CD4-positive, alpha-beta T cell treated with Interleukin-15 for 4 hours (primary cell): ENCODE measurements at regions not wholly inside any gene's neighbourhood (a gene's known extent, or its start where the extent isn't known, plus 50 kb on each side); places are given as distances from the start of the nearest gene placed in this dataset.

Experiments
- DNase-seq: peaks from one replicate; pipeline ENCODE4 v3.0.0-alpha.2; 2020; ENCODE audit warnings: low spot score

DNA sequence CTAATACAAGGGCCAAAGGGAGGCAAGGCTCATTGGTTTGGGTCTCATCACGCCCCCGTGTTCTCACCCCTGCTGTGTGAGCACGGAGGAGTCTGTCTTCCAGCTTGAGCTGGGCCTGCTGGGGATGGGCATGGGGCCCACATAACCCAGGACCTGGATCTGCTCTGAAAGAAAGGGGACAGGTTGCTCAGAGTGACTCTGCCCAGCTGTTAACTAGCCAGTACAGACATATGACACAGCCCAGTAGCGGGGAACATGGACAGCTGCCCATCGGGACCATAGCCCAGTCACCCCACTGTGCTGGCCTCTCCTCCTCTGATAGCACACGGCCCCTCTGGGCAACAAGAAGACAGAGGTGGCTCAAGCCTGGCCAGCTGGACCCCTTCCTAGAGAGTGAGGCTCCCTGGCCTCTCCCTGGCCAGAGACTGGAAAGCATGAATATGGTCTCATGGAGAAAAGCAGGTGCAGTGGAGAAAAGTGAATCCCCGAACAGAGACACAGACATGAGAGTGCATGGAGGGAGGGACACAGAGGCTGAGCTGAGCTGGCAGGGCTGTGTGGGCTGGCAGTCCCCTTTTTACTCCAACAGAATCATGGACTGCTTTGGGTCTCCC lies 973.9 kb downstream of the BRD1 start:
- DNase-seq = no peak

DNA sequence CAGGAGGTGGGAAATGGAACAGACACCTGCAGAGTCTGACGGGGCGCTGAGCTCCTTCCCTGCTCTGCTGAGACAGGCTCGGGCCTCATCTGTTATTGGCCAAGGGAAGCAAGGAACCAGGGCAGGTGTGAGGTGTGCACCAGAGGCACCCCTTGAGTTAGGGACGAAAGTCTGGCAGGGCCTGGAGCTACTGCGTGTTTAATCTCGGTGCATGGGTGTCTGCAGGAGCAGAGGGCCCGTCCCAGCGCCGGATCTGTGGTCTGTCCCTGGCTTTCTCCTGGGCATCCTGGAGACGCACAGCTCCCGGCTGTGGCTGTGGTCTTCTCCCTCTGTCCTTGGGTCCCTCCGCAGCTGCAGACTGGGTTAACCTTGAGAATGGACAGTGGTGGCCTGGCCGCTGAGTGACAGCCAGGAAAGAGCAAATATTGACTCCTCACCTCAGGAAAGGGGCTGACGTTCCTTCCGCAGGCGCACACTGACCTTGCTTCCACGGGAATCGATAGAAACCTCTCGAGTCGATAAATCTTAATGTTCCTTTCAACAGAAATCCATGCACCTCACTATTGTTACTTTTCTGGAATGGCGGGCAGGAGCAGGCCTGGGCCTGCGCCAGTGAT lies 975.6 kb downstream of the BRD1 start:
- no peak for DNase-seq

DNA sequence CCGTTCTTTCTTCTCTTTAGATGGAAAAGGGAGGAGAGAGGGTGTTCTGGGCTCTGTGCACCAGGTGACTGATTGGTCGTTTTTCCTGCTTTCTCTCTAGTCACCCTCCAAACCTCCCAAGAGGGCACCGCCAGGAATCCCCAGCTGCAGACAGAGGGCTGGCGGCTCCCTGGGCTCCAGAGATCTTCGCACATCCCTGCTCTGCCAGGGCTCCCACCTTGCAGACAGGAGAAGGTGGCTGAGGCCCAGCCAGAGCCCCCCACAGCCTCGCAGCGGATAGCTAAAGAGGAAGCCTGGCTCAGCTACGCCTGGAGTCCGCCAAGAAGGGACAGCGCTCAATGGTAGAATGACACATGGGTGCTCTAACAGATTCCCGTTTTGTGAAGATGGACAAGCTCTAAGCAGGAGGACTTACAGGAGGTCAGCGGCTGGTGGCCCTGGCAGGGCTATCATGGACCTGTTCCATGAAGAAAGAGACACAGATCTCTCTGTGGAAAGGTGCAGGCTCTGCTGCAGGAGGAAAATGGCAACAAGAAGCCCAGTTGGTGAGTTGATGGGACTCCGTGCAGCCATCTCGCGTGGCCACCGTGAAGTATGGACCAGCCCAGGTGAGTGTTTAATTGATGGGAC lies 976.9 kb downstream of the BRD1 start:
- no peak for DNase-seq

DNA sequence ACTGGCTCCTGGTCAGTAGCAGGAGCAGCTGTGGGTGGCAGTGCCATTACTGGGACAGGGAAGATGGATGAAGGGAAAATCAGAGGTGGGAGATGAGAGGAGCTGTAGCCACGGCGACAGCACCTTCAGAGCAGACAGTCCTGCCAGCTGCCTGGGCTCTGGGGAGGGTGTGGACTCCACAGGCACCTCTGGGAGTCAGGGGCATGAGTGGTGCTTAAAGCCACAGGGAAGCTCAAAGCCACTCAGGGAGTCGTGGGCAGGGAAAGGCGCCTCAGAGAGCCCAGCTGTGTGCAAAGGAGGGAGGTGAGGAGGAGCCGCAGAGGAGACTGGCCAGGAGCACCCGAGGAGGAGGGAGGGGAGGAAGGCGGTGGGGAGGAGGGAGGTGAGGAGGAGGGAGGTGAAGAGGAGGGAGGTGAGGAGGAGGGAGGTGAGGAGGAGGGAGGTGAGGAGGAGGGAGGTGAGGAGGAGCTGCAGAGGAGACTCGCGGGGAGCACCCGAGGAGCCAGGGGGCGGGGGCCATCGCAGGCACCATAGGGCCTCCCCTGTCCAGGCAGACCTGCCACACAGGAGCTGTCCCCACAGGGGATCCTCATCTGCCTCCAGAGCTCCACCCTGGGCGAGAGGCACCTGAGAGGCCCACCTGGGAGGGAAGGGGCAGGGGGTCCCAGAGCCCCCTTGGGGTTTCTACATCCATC lies 977.6 kb downstream of the BRD1 start:
- no peak for DNase-seq

DNA sequence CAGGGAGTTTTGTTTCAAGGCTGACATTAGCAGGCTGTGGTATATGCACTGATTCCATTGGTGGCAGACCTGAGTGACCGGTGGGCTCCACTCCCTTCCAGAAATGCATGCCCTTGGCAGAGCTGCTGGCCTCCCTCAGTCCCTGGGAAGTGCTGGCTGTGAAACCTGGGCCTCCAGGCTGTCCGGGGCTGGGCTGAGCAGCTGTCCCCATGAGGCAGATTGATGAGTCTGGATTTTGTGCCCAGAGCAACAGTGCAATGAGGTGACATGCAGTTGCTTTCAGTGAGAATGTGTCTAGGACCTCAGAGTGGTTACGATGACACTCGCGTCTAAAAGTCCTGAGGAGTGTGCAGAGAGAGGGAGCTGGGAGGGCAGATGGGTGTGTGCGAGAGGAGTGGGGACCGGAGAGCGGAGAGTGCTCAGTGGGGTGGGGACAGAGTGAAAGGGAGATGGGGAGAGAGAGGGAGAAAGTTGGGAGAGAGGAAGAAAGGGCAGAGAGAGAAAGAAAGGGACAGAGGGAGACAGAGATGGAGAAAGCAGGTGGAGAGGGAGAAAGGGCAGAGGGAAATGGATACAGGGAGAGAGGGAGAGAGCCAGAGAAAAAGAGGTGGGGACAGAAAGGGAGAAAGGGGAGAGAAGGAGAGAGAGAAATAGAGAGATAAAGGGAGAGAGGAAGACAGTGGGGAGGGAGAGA lies 978.3 kb downstream of the BRD1 start:
- no peak for DNase-seq

DNA sequence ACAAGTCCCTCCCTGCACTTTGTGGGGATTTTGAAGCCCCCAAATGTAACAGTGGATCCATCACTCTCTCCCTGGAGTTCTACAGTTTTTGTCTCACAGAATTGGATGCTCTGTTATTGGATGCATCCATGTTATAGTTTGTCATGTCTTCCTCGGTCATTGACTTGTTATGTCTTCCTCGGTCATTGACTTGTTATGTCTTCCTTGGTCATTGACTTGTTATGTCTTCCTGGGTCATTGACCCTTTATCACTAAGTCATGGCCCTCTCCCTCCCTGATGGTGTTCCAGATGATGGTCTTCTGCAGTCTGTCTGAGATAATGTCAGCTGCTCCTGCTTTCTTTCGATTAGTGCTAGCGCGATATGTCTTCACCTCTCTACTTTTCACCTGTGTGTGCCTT lies 981.5 kb downstream of the BRD1 start:
- DNase-seq = no peak

DNA sequence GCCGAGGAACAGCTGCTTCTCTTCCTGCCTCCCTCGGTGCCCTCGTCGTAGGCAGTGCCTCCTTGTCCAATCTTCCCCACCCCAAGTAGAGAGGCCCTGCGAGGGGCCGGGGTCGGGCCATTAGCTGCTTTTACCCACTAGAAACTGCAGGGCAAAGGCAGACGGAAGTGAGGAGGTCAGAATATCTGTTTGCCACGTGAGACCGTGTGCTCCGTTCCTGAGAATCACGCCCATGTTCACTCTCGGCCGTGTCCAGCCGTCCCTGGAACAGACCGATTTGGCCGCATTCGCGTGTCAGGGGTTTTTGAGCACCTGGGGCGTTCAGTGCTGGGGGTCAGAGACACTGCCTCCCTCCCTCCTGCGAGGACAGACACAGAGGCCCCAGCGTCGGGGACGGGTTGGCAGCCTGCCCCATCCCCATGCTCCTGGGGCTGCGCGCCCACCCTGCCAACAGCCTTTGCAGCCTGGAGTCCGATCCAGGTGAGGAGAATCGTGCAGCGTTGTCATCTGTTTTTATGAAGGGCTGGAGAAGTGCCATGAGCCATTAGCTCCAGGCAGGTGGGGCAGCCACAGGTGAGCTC lies 982.2 kb downstream of the BRD1 start:
- DNase-seq = no peak

DNA sequence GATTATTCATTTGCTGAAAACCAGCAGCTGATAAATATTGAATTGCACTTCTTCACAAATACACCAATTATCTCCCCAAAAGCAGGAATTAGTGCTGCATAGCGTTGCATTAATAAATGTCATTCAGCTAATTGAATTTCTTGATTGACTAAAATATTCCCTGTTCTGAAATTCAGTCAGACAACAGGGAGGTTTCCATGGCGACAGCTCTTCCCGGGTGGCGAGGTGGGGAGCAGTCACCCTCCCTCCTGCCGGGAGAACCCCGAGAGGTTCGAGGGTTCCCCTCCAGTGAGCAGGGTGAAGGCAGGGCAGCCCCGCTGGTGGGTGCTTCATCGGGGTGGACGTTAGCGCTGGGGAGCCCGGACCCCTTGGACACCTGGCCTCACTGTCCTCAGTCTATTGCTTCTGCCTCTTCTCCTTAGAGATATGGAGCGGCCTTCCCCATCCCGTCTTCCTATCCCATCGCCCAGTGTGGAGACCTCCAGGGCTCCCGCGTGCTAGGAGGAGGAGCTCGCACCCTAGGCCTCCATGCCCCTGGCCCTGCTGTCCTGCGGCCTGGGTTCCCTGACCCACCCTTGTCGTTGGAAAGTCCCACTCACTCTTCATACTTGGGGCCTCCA lies 983.5 kb downstream of the BRD1 start:
- DNase-seq = no peak

DNA sequence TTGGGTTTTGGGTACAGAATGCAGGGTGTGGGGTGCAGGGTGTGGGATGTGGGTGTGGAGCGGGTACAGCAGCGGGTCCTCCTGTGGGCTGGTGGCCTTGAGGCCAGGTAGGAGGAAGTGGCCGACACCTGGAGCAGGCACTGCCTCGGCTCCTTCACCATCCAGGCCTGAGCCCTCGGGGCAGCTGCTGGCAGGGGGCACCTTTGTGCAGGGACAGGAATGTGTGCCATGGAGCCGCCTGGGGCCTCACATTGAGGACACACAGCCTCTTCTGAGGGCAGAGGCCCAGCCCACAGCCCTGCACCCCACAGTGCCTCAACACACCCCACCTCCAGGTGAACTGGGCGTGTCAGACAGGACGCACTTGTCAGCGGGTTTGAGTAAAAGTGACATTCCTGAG lies 984.0 kb downstream of the BRD1 start:
- DNase-seq = no peak

DNA sequence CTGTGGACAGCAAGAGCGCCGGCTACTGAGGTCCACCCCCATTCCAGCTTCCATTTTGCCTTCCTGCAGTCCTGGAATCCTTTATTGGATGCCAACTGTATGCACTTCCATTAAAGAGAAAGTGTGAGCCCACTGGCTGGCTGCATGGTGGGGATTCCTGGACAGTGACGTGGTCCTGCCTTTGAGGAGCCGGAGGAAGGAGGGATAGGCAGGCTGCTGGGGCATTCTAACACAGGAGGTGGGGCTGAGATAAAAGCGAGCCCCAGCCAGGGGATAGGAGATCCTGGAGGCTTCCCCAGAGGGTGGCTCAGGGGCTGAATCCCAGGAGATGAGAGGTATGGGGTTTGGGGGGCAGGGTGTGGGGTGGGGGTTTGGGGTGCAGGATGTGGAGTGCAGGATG lies 984.7 kb downstream of the BRD1 start:
- no peak for DNase-seq

DNA sequence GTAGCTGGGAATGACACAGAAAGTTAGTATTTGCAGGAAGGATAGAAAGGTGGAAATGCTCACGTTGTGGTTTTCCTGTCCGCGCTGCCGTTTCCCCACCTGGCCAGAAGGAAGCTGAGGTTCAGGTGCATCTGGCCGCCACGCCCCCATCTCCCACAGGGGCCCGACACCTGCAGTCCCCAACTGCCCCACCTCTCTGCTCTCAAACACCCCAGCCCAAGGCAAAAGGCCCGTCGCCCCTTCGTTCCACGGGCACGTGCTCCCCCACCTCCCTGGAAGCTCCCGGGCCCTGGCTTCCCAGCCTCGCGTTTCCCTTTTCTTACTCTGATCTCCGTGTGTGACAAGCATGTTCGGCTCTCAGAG lies 985.1 kb downstream of the BRD1 start:
- no peak for DNase-seq

DNA sequence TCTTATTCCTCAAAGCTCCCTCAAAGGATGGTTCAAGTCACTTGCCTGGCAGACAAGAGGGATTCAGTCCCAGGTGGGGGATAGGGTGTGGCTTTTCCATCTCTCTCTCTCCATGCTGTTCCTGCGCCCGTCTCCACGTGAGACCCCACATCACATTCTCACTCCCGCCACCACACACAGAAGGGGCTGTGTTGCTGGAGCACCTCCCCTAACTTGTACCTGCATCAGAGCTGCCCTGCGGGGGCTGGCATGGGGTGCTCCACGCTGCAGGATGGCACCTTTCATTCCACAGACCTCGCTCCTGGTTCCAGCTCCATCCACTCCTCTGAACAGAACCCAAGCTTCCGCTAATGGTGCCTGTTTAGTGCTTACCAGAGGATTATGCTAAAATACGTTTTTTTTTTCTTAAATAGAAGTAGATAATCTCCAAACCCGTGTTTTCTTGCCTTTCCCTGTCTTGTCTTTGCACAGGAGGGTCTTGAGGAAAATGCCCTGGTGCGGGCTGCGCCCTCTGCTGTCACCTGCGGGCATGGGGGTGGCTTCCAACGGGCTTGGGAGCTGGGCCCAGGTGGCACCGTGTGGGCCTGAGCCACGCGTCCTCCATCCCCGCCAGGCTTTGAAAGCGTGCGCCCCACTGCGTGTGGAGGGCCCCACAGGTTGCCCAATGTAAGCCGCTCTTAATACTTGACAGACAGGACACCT lies 985.6 kb downstream of the BRD1 start:
- no peak for DNase-seq

DNA sequence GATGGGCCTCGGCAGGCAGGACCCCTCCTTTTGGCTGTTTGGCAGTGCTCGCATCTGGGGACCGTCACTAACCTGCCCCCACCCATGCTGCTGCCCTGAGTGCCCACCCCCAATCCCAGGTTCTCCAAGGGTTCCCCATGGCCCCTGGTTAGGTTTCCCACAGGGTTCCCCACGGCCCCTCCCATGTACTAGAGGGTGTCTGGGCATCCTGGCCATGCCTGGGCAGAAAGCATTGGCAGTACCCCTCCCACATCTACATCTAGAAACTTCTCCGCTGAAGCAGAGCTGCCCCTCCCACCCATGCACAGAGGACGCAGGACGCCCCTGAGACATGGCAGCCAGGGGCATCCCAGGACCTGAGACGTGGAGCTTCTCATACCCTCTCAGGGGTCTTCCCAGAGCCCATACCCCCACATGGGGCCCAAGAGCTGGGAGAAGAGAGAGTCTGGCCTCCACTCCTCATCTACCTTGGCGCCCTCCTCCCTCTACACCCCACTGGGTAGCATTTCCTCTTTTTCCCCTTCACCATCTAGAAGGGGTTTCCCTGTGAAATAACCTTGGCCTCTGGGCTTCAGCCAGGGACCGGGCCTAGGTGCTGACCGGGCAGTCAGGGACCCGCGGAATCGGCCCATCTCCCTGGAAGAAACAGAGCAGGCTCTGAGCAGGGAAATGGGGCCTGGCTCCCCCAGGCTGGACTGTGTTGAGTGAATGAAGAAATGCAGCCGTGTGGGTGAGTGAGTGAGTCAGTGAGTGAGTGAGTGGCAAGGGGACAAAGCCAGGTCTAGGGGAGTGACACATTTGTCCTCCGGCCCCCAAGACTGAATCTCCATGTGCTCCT lies 987.3 kb downstream of the BRD1 start:
- no peak for DNase-seq

DNA sequence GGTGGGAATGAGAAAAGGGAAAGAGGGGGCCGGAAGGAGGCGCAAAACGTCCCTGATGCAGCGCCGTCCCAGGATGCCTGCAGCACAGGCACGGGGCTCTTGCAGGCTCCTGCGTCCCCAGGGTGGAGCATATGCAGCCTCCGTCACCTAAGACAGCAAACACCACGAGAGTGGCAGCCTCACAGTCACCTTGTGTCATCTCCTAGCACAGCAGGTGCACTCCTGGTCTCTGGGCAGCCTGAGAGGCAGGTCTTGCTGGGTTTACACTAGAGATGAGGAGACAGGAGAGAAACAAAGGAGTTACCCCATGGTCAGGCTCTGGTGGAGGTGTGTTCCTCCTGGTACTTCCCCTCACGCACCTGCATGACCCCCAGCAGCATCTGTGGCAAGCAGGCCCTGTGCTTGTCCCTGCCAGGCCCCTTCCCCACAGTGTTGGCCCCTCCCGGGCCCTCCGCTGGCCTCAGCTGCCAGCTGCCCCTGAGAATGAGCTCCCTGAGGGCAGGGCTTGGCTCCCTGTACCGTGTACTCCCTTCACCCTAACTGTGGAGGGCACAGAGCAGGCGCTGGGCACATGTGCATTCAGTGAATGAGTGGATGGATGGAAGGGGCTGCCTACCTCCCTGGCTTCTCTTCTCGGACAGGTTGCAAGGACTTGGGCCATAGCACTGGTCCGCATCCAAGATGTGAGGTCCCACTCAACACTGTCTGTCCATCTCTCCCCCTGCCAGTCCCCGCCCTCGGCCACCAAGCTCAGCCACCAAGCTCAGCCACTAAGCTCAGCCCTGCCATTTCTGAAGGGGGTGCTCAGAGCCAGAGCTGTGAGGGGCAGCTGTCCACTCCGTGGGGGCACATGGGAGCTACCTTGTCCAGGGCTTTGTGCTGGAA lies 988.6 kb downstream of the BRD1 start:
- no peak for DNase-seq

DNA sequence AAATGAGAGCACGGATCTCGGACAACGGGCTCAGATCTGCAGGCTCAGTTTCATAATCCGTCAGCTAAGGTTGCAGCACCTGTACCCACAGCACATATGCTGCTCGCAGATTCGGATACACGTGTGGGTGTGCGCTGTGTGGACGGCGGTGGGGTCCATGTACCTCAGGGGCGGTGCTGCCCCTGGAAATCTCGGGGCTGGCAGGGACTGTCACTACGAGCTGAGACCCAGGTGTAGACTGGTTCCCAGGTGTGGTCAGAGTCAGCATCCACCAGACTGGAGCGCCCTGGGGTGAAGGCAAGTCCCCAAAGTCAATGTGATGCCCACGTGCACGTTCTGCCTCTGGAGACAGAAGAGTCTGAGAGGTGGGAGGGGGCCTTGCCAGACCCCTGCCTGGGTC lies 989.3 kb downstream of the BRD1 start:
- no peak for DNase-seq

DNA sequence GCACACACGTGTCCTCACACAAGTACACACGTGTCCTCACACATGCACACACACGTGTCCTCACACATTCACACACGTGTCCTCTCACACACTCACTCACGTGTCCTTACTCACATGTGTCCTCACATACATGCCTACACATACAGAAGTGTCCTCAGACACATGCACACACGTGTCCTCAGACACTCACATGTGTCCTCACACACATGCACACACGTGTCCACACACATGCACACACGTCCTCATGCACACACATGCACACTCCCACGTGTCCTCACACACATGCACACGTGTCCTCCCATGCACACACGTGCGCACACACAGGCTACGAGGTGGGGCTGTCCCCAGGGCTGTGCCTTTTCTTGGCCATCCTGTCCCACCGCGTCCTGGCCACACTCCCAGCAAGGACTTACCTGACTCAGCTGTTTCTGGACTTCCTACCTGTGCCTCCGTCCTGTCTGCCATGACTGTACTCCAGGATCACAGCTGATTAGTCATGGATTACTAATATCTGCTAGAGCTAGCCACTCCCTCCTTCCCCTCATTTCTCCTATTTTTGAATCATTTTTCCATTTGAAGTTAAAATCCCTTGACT lies 990.2 kb downstream of the BRD1 start:
- no peak for DNase-seq

DNA sequence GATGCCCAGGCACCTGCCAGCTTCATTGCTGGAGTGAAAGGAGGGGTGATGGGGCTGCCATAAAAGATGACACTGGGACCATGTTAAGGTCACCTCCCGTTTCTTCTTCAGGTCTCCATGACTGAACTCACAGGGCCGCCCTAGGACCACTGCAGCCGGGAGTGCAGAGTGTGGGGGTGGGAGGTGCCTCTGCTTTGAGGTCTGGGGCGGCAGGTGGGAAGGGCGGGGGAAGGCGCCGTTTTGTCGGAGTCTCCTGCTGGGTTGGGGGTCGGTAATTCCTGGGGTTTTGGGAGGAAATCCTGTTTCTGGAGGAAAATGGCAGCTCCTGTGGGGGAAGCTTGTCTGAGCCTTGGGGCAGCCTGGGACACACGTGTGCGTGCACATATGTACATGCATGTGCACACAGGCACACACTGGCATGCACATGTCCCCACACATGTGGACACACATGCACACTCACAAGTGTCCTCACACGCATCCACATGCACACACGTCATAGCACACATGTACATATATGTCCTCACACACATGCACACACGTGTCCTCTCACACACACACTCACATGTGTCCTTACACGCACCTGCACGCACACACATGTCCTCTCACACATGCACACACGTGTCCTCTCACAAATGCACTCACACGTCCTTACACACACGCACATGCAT lies 990.9 kb downstream of the BRD1 start:
- no peak for DNase-seq
